BE2C (cell line): ENCODE measurements at regions not wholly inside any gene's neighbourhood (a gene's known extent, or its start where the extent isn't known, plus 50 kb on each side); places are given as distances from the start of the nearest gene placed in this dataset.

Experiments
- DNase-seq: peaks from one replicate; pipeline ENCODE4 v3.0.0-alpha.2; 2020
- H3K27me3 ChIP-seq: fragments of 250-450 bp; sonication (Bioruptor Pico); 2 replicates; pipeline ENCODE4 v1.5.1; 2020; ENCODE audit warnings: mild to moderate bottlenecking
- H3K36me3 ChIP-seq: fragments of 250-450 bp; sonication (Bioruptor Pico); 2 replicates; pipeline ENCODE4 v1.5.1; 2020; ENCODE audit warnings: mild to moderate bottlenecking
- H3K4me1 ChIP-seq: fragments of 250-450 bp; sonication (Bioruptor Pico); 2 replicates; pipeline ENCODE4 v1.5.1; 2020
- H3K4me3 ChIP-seq: 2 replicates; pipeline ENCODE4 v1.5.1; 2011; ENCODE audit warnings: low read depth, low read length
- H3K9me3 ChIP-seq: fragments of 250-450 bp; sonication (Bioruptor Pico); 2 replicates; pipeline ENCODE4 v1.5.1; 2020
- TF ChIP-seq, protein P1 (sequence below): IDR thresholded peaks from 2 replicates; pipeline ENCODE4 v1.5.1; 2012; ENCODE audit warnings: mild to moderate bottlenecking, low read depth, low read length

DNA sequence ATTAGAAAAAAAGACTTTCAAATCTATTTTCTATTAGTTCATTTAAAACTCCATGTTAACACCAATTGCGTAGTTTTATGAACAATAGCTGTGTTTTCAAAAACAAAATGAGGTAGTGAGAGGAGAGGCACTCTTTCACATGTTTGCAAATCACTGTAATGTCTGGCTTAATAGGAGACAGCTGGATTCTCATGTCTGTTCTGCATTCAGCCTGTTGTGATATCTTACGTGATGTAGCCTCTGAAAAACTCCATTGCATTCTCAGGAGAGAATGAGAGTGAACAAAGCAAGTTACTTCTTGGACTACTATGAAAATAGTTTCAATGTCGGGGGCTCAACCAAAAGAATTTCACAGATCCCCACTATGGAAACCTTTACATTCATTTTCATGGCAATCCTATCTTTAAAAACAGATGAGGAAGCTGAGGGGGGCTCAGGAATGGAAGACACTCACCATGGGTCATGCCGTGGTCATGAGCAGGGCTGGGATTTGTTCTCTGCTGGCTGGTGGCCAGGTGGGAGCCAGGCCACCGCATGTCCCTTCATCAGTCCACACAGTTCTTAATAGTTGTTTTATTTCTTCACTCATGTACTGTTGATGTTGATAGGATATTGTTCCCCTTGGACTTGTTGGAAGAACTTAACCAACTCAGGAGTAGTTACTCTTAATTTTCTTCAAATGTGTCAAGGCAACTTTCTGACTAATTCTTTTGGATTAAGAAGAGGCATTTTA, 346.2 kb upstream of the FAR2 start:
- Histone ChIP-seq H3K36me3 (no peaks in the 10 kb centered on the region), H3K9me3 (no peaks in the 10 kb centered on the region), H3K4me1 (no peaks in the 10 kb centered on the region), H3K27me3 (no peaks in the 10 kb centered on the region), H3K4me3 (no peak overlapping the region)
- no peak for DNase-seq
- TF ChIP-seq, protein P1, sequence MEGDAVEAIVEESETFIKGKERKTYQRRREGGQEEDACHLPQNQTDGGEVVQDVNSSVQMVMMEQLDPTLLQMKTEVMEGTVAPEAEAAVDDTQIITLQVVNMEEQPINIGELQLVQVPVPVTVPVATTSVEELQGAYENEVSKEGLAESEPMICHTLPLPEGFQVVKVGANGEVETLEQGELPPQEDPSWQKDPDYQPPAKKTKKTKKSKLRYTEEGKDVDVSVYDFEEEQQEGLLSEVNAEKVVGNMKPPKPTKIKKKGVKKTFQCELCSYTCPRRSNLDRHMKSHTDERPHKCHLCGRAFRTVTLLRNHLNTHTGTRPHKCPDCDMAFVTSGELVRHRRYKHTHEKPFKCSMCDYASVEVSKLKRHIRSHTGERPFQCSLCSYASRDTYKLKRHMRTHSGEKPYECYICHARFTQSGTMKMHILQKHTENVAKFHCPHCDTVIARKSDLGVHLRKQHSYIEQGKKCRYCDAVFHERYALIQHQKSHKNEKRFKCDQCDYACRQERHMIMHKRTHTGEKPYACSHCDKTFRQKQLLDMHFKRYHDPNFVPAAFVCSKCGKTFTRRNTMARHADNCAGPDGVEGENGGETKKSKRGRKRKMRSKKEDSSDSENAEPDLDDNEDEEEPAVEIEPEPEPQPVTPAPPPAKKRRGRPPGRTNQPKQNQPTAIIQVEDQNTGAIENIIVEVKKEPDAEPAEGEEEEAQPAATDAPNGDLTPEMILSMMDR, result no peak

- TF ChIP-seq, protein P1, result no peak
- no peak overlapping the region for H3K4me3 ChIP-seq
- no peaks in the 10 kb centered on the region for H3K36me3 ChIP-seq
- DNase-seq, result no peak
- H3K4me1 ChIP-seq, result peaks cover 13% of the 10 kb centered on the region; the same call in 1 of the 2 replicates
- no peaks in the 10 kb centered on the region for H3K9me3 ChIP-seq
- no peaks in the 10 kb centered on the region for H3K27me3 ChIP-seq
These were observed 341.5 kb upstream of the FAR2 start for GRCh38 chr12:28807535-28807934.

DNA sequence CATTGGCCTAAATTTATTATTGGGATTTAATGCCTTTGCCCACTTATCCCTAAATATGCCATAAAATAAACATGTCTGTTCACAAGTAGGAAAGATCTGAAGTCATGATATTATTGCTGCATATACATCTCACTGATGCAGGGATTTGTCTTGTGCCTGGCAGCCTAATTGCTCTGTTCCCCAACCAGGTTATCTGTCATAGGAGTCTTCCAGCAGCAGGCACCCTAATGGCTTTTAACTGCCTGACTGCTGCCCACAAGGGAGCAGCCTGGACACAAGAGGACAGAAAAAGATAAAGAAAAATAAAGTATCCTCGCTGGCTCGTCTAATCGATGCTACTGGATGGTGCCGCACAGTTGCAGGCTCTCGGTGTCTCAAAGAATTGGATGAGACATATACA, 337.6 kb upstream of the FAR2 start:
- Histone ChIP-seq H3K27me3 (no peaks in the 10 kb centered on the region), H3K9me3 (no peaks in the 10 kb centered on the region), H3K4me3 (no peak overlapping the region), H3K4me1 (peaks cover 13% of the 10 kb centered on the region; the same call in 1 of the 2 replicates), H3K36me3 (no peaks in the 10 kb centered on the region)
- TF ChIP-seq, protein P1, result peak; percentile 14; the same call in 1 of the 2 replicates
- peak; percentile 70 for DNase-seq

- no peak overlapping the region for H3K4me3 ChIP-seq
- no peak for DNase-seq
- TF ChIP-seq, protein P1, result no peak
These were observed 334.8 kb upstream of the FAR2 start for GRCh38 chr12:28814246-28814645.

GRCh38 chr12:28817524-28817923, 331.6 kb upstream of the FAR2 start:
- no peaks in the 10 kb centered on the region for H3K36me3 ChIP-seq
- TF ChIP-seq, protein P1, result no peak
- no peak for DNase-seq

More at GRCh38 chr12:28814246-28814645, 334.8 kb upstream of the FAR2 start:
- no peaks in the 10 kb centered on the region for H3K27me3 ChIP-seq
- peaks cover 13% of the 10 kb centered on the region; the same call in 1 of the 2 replicates for H3K4me1 ChIP-seq
- H3K36me3 ChIP-seq, result no peaks in the 10 kb centered on the region
- no peaks in the 10 kb centered on the region for H3K9me3 ChIP-seq

DNA sequence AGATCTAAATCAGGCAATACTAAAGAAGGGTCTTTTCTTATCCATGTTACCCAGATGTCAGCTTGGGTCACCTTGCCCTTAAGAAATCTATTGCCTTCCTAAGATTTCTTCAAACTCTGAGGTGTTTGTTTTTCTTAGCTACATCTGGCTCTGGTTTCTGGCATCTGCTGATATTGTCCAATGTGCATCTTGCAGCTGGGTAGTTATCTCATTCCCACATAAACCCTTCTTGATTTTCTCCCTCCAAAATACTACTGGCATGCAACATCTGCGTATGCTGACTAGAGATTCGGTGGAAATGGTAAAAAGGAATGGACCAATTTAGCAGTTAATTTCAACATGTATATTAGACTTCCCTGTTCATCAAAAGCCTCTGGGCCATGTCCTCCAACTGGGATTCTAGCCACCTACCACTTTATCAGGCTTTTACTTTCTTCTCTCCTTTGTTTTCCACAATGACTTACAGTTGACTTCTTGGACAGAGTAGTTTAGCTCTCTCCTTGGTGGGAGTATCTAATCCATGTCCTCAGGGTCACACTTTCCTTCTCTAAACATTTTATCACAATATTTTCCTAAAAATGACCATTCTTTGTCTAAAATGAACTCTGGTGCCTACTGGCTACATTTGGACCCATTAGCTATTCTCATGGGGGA, 324.8 kb upstream of the FAR2 start:
- TF ChIP-seq, protein P1, result no peak

More at GRCh38 chr12:28817524-28817923, 331.6 kb upstream of the FAR2 start:
- Histone ChIP-seq H3K4me1 (no peaks in the 10 kb centered on the region), H3K9me3 (no peaks in the 10 kb centered on the region), H3K4me3 (no peak overlapping the region), H3K27me3 (no peaks in the 10 kb centered on the region)

More for the DNA sequence above, 324.8 kb upstream of the FAR2 start:
- H3K9me3 ChIP-seq, result no peaks in the 10 kb centered on the region
- H3K4me3 ChIP-seq, result no peak overlapping the region
- H3K36me3 ChIP-seq, result no peaks in the 10 kb centered on the region
- DNase-seq, result no peak
- H3K4me1 ChIP-seq, result no peaks in the 10 kb centered on the region
- H3K27me3 ChIP-seq, result no peaks in the 10 kb centered on the region
